Subcutaneous abdominal adipose tissue (tissue), 5 donors: ENCODE measurements at regions not wholly inside any gene's neighbourhood (a gene's known extent, or its start where the extent isn't known, plus 50 kb on each side); places are given as distances from the start of the nearest gene placed in this dataset.

Experiments
- H3K27ac ChIP-seq: one replicate; pipeline ENCODE4 v1.7.0; 2013; ENCODE audit warnings: low read depth, mild to moderate bottlenecking, inconsistent platforms, low read length, moderate library complexity
- H3K27me3 ChIP-seq, 5 donors: one replicate each; pipeline ENCODE4 v1.7.0; 2013; ENCODE audit warnings: low read length in 5 of 5, inconsistent platforms in 1 of 5; ENCODE audit not compliant: control insufficient read depth in 5 of 5, insufficient read depth in 4 of 5
- H3K36me3 ChIP-seq, 5 donors: one replicate each; pipeline ENCODE4 v1.7.0; 2013; ENCODE audit warnings: low read length in 5 of 5; ENCODE audit not compliant: control insufficient read depth in 5 of 5, insufficient read depth in 5 of 5
- H3K4me1 ChIP-seq, 5 donors: one replicate each; pipeline ENCODE4 v1.7.0; 2013; ENCODE audit warnings: low read length in 5 of 5, mild to moderate bottlenecking in 3 of 5, moderate library complexity in 1 of 5; ENCODE audit not compliant: control insufficient read depth in 5 of 5, insufficient read depth in 5 of 5
- H3K4me3 ChIP-seq, 5 donors: one replicate each; pipeline ENCODE4 v1.7.0; 2013; ENCODE audit warnings: low read length in 5 of 5, low read depth in 1 of 5
- H3K9ac ChIP-seq, 5 donors: one replicate each; pipeline ENCODE4 v1.7.0; 2013; ENCODE audit warnings: low read length in 5 of 5, mild to moderate bottlenecking in 4 of 5, moderate library complexity in 3 of 5
- H3K9me3 ChIP-seq, 5 donors: one replicate each; pipeline ENCODE4 v1.7.0; 2013; ENCODE audit warnings: low read length in 5 of 5; ENCODE audit not compliant: control insufficient read depth in 5 of 5
- donor health status: healthy.
- donor health status: healthy.
- donor health status: healthy.
- donor health status: healthy.
- donor health status: healthy.

GRCh38 chr10:128247576-128247975, 121.4 kb upstream of the MKI67 start:
- no peaks in the 10 kb centered on the region for H3K4me1 ChIP-seq
- H3K36me3 ChIP-seq, result no peaks in the 10 kb centered on the region
- H3K4me3 ChIP-seq, result no peak overlapping the region
- H3K27me3 ChIP-seq, result peaks cover 0 to 4% (median 0%) of the 10 kb centered on the region in 5 donors
- H3K9me3 ChIP-seq, result no peaks in the 10 kb centered on the region
- no peak overlapping the region for H3K9ac ChIP-seq
- H3K27ac ChIP-seq, result no peak overlapping the region

GRCh38 chr10:128254476-128254875, 128.3 kb upstream of the MKI67 start:
- no peak overlapping the region for H3K4me3 ChIP-seq
- H3K4me1 ChIP-seq, result no peaks in the 10 kb centered on the region
- H3K27ac ChIP-seq, result no peak overlapping the region
- peaks cover 0 to 8% (median 4%) of the 10 kb centered on the region in 5 donors for H3K27me3 ChIP-seq
- H3K9ac ChIP-seq, result no peak overlapping the region
- no peaks in the 10 kb centered on the region for H3K9me3 ChIP-seq
- H3K36me3 ChIP-seq, result no peaks in the 10 kb centered on the region

DNA sequence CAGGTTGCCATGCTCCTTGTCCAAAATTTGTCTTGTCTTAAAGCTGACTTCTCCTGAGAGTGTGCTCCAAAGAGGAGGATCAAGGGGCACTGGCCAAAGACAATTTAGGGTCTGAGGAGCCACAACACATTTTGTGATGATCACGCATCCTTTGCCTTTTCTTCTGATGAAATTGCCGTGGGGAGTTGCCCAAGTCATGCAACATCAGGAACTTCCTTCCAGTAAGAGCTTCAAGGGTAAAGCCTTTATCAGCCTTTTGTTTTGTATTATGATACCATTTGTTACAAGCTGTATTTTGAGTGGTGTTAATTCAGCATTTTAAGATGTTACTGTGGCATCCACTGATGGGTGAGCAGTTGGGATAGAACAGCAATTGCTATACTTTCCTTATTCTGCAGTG, 131.2 kb upstream of the MKI67 start:
- Histone ChIP-seq H3K9me3 (peaks cover 0 to 7% (median 4%) of the 10 kb centered on the region in 5 donors), H3K4me3 (no peak overlapping the region), H3K4me1 (no peaks in the 10 kb centered on the region), H3K27me3 (peaks cover 3 to 5% (median 4%) of the 10 kb centered on the region in 5 donors), H3K9ac (no peak overlapping the region), H3K36me3 (no peaks in the 10 kb centered on the region), H3K27ac (no peak overlapping the region)

GRCh38 chr10:128258421-128258976, 132.3 kb upstream of the MKI67 start:
- Histone ChIP-seq H3K9me3 (peaks cover 0 to 7% (median 4%) of the 10 kb centered on the region in 5 donors), H3K4me1 (no peaks in the 10 kb centered on the region), H3K27ac (no peak overlapping the region), H3K9ac (no peak overlapping the region), H3K36me3 (no peaks in the 10 kb centered on the region), H3K4me3 (no peak overlapping the region), H3K27me3 (peaks cover 5 to 13% (median 8%) of the 10 kb centered on the region in 5 donors)

DNA sequence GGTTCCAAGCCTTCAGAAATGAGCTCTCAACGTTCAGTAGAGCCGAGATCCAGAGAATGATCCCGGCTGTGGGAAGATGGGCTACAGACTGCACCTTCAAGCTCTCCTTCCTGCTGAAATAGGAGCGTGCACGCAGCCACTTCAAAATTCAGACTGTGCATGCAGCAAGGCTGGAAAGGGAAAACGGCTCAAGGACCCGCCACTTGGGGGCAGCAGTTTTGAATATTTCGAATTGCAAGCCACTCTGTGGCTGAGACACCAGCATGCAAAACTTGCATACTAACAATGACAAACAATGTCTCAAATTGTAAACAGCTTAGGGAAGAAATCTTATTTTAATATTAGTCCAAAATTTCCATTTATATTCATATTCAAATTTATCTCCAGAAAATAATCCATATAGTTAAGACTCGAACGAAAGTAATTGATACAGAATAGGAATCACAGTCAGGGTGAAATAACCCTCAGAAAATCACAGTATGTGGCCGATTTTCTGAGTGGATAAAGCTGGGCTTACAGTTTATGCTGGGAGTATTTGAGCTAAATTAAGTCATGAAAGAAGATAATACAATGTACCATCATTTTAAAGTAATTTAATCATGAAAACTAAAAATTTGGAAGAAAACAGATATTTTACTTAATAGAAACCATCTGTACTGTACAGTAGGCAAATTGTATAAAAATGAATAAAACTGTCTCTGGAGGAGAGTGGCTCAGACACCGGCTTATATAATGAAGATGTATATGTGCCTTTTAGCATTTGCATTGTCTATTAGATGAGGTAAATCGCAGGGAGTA, 137.9 kb upstream of the MKI67 start:
- no peak overlapping the region for H3K4me3 ChIP-seq
- peaks cover 0 to 7% (median 4%) of the 10 kb centered on the region in 5 donors for H3K9me3 ChIP-seq
- H3K27me3 ChIP-seq, result peaks cover 15 to 35% (median 26%) of the 10 kb centered on the region in 5 donors
- H3K9ac ChIP-seq, result no peak overlapping the region
- no peak overlapping the region for H3K27ac ChIP-seq
- no peaks in the 10 kb centered on the region for H3K4me1 ChIP-seq
- H3K36me3 ChIP-seq, result no peaks in the 10 kb centered on the region

DNA sequence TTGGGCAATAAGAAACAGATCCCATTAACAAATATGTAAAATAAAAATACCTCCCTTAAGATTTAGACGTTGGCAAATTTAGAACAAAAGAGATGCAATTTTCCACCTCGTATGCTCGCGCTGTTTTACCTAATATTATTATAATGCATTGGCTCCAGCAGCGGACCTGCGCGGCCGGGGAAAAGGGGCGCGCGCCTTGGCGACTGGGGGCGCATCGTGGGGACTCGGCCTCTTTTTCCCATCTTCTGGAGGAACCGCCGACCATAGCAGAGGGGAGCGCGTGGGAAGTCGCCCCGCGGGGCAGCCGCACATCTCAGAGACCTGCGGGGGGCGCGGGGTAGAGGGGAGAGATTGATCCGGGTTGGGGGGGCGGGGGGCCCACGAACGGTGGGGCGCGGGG, 139.4 kb upstream of the MKI67 start:
- no peak overlapping the region for H3K9ac ChIP-seq
- H3K36me3 ChIP-seq, result no peaks in the 10 kb centered on the region
- peaks cover 18 to 35% (median 26%) of the 10 kb centered on the region in 5 donors for H3K27me3 ChIP-seq
- H3K27ac ChIP-seq, result no peak overlapping the region
- H3K4me3 ChIP-seq, result no peak overlapping the region
- H3K4me1 ChIP-seq, result no peaks in the 10 kb centered on the region
- peaks cover 0 to under 1% (median 0%) of the 10 kb centered on the region in 5 donors for H3K9me3 ChIP-seq

- H3K9ac ChIP-seq, result no peak overlapping the region
- no peaks in the 10 kb centered on the region for H3K36me3 ChIP-seq
- peaks cover 22 to 42% (median 26%) of the 10 kb centered on the region in 5 donors for H3K27me3 ChIP-seq
- no peak overlapping the region for H3K4me3 ChIP-seq
- H3K27ac ChIP-seq, result no peak overlapping the region
- no peaks in the 10 kb centered on the region for H3K4me1 ChIP-seq
- no peaks in the 10 kb centered on the region for H3K9me3 ChIP-seq
Observed at GRCh38 chr10:128267581-128267980, 141.4 kb upstream of the MKI67 start.

DNA sequence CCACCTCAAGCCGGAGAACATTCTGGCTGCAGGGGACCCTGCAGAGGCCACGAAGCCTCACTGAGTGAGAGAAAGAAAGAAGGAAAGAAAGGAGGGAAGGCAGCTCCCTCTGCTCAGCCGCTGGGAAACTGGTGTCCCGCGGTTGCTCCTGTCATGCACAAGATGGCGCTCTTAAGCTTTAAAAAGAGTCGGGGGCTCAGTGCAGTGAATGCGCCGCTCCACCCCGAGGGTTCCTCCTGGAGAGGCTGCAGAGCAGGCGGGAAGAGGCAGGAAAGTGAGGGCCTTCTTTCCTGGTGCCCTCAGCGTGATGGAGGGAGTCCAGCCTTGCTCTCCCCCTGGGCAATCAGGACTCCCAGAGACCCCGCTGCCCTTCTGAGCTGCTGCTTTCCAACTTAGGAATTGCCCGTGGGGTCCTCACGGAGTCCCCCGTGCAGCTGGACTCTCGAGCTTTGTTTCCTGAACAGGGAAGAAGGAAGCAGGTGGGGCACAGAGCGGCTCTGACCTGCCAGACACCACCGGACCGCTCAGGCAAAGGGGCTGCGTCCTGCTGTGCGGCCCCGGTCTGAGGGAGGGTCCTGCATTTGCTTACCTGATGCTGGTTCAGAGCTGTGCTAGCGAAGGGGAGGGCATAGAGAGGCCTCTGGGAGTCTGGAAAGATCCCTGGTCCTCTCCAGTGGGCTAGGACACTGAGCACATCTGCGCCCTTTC, 141.9 kb upstream of the MKI67 start:
- Histone ChIP-seq H3K4me1 (no peaks in the 10 kb centered on the region), H3K4me3 (no peak overlapping the region), H3K27me3 (peaks cover 17 to 40% (median 30%) of the 10 kb centered on the region in 5 donors), H3K27ac (no peak overlapping the region), H3K9me3 (no peaks in the 10 kb centered on the region), H3K9ac (no peak overlapping the region), H3K36me3 (no peaks in the 10 kb centered on the region)

GRCh38 chr10:128274938-128275337, 148.7 kb upstream of the MKI67 start:
- no peak overlapping the region for H3K9ac ChIP-seq
- no peaks in the 10 kb centered on the region for H3K9me3 ChIP-seq
- no peak overlapping the region for H3K27ac ChIP-seq
- peaks cover 11 to 20% (median 14%) of the 10 kb centered on the region in 5 donors for H3K27me3 ChIP-seq
- H3K36me3 ChIP-seq, result no peaks in the 10 kb centered on the region
- H3K4me3 ChIP-seq, result no peak overlapping the region
- H3K4me1 ChIP-seq, result peaks cover 0 to 8% (median 6%) of the 10 kb centered on the region in 5 donors
